Stimulated activated CD4-positive, alpha-beta T cell treated with anti-CD3 and anti-CD28 coated beads, Interleukin-4, amount 100 ng/mL, for 1 hour (primary cell): ENCODE measurements at regions not wholly inside any gene's neighbourhood (a gene's known extent, or its start where the extent isn't known, plus 50 kb on each side); places are given as distances from the start of the nearest gene placed in this dataset.
"Not testable (repeated sequence)": the region's sequence is repeated elsewhere in the genome, so short reads cannot be mapped to it uniquely, and the experiment has no call there.

Experiments used
- DNase-seq: peaks from one replicate; pipeline ENCODE4 v3.0.0-alpha.2; 2020

- DNase-seq = no peak
Measured at GRCh38 chr1:182003953-182004586, 57.4 kb downstream of the ZNF648 start.

GRCh38 chr1:182003025-182003725, 58.3 kb downstream of the ZNF648 start:
- no peak for DNase-seq

- DNase-seq = no peak
Measured at GRCh38 chr1:182002570-182002969, 58.9 kb downstream of the ZNF648 start.

GRCh38 chr1:181998858-181999257, 62.7 kb downstream of the ZNF648 start:
- DNase-seq = no peak

GRCh38 chr1:181992072-181992471, 69.4 kb downstream of the ZNF648 start:
- DNase-seq = no peak

GRCh38 chr1:181990728-181991127, 70.8 kb downstream of the ZNF648 start:
- DNase-seq = no peak

GRCh38 chr1:181989261-181989920, 72.1 kb downstream of the ZNF648 start:
- DNase-seq = no peak

GRCh38 chr1:181987996-181988395, 73.5 kb downstream of the ZNF648 start:
- DNase-seq = no peak

- no peak for DNase-seq
Measured at GRCh38 chr1:181987334-181987895, 74.1 kb downstream of the ZNF648 start.

- no peak for DNase-seq
Measured at GRCh38 chr1:181986907-181987305, 74.6 kb downstream of the ZNF648 start.

- DNase-seq = no peak
Measured at GRCh38 chr1:181985936-181986906, 75.3 kb downstream of the ZNF648 start.

GRCh38 chr1:181985281-181985680, 76.2 kb downstream of the ZNF648 start:
- no peak for DNase-seq

- no peak for DNase-seq
Measured at GRCh38 chr1:181984006-181984405, 77.5 kb downstream of the ZNF648 start.

GRCh38 chr1:181981821-181982220, 79.7 kb downstream of the ZNF648 start:
- DNase-seq = no peak

GRCh38 chr1:181972256-181972655, 89.3 kb downstream of the ZNF648 start:
- DNase-seq = no peak

GRCh38 chr1:181971424-181971823, 90.1 kb downstream of the ZNF648 start:
- DNase-seq = no peak

- no peak for DNase-seq
Measured at GRCh38 chr1:181969902-181970301, 91.6 kb downstream of the ZNF648 start.

GRCh38 chr1:181954696-181955095, 106.8 kb downstream of the ZNF648 start:
- not testable (repeated sequence) for DNase-seq

GRCh38 chr1:181954178-181954577, 107.3 kb downstream of the ZNF648 start:
- DNase-seq = not testable (repeated sequence)

- DNase-seq = no peak
Measured at GRCh38 chr1:181953596-181953995, 107.9 kb downstream of the ZNF648 start.

GRCh38 chr1:181951213-181951612, 110.3 kb downstream of the ZNF648 start:
- DNase-seq = no peak

- DNase-seq = no peak
Measured at GRCh38 chr1:181949500-181949899, 112.0 kb downstream of the ZNF648 start.

- no peak for DNase-seq
Measured at GRCh38 chr1:181948372-181948771, 113.1 kb downstream of the ZNF648 start.
